HG03432 (cell line): ENCODE measurements at regions not wholly inside any gene's neighbourhood (a gene's known extent, or its start where the extent isn't known, plus 50 kb on each side); places are given as distances from the start of the nearest gene placed in this dataset.
A peak's percentile ranks its signal among the peaks of the same experiment; 100 is the strongest.

Experiments used
- ATAC-seq: cut with Tn5 transposase; IDR thresholded peaks from one replicate; pipeline ENCODE4 v1.9.1; 2021; ENCODE audit warnings: mild to moderate bottlenecking, moderate library complexity; ENCODE audit not compliant: unreplicated experiment

DNA sequence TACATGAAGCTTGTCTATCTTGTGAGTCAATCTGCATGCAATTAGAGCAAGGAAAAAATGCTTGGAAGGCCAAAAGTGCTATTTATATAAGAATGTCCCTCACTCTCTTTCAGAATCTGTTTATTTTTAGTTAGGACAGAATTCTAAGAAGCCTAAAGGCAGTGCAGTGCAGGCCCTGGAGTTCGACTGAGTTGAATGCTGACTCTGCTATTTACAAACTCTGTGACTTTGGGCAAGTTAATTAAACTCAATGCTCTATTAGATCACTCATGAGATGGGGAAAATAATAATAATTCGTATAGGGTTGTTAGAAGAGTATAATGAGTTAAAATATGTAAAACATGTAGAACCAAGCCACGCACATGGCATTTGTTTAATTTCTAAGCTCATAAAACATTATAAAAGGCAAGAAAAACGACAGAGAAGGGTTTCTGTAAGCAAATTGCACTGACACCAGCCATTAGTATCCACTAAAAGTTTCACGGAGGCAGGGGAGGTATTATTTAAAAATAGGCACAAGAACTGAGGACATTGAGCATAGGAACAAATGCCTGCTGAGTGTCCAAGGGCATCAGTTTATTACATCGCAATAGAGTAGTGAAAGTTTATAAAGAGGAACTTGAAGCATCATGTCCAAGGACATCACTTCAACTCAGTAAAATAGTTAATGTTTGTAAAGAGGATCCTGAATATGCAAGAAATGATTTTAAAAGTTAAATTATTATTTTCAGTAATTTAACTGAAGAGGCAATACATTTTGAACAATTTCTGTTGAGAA, 115.0 kb upstream of the INPP4B start:
- no peak for ATAC-seq

GRCh38 chr4:142961866-142962265, 115.8 kb upstream of the INPP4B start:
- ATAC-seq, result peak; percentile 80

DNA sequence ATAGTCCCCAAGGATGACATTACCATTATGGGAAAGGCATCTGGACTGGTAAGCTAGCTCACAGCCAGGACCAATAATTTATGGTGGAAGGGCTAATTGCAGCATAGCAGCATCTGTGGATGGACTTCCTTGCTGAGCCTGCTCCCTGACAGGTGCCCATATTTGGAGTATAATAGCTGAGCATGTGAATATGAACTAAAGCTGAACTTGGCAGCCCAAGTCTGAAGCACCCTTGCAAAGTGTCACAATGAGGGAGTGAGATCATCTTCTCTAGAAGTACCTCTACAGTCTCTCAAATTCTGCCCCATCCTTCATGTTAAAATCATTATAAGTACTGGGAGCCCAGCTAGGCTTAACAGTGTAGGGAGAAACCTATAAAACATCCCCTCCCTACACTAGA, 128.2 kb upstream of the INPP4B start:
- ATAC-seq, result no peak

DNA sequence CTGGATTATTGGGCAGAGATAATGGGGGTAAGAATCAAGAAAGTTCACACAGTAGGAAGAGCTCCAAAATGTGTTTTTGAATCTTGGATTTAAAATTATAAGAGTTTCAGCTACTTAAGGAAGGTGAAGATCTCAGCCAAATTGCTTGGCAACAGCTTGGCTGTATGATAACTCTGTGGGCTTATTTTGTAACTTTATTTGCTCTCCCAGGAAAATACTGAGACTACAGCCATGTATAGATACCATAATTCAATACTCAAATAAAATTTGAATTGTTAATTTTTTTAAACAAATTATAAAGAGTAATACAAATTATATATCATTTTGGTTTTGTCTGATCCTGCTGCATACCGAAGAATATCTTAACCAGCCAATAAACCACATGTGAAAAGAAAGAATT, 129.5 kb upstream of the INPP4B start:
- no peak for ATAC-seq

DNA sequence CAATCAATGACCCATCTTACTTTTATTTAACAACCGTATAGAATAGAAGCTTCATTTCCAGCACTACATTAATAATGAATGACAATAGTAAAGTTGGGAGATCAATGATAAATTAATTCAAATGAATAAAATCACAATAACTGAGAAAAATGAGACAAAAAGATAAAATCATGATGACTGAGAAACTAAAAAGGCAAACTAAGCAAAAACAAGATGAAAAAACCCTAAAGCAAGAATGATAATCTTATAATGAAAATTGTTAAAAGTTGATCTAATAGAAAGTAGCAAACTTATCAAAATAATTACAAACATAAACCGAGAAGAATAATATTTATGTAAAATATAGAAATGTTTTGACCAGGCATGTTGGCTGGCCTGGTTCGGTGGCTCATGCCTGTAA, 130.4 kb upstream of the INPP4B start:
- no peak for ATAC-seq

DNA sequence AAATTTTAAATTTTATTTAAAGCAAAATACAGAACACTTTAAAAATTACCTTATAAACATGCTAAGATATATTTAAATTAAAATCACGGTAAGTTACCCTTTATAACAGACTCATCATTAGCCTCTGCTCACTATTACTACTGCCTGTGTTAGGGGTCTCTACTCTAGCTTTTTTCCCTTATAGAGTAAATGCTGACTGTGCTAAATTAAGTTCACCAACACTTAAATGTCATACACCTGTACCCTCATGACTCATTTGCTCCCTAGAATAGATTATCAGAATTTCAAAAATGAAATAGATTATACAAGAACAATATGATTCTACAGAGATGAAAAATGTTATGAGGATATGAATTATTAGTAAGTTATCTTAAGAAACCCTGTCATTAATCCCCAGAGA, 131.1 kb upstream of the INPP4B start:
- no peak for ATAC-seq

GRCh38 chr4:142983065-142983464, 137.0 kb upstream of the INPP4B start:
- no peak for ATAC-seq

DNA sequence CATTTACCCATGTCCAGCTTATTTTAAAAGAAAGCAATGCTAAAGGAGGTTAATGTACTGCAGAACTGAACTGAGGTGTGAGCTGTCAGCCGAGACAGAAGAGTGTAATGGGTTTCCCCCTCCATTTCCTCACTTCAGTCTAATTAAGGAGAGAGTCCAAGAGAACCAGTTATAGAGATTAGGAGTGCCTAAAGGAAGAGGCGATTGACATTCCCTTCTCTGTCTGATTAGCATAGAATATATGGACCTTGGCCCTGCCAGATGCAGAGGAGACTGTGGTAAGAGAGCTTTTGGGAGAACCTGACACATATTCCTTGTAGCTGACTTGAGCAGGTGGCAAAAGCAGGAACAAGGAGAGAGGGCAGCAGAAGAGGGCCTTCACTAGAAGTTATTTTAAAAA, 137.5 kb upstream of the INPP4B start:
- ATAC-seq, result no peak

- no peak for ATAC-seq
Measured at GRCh38 chr4:142984871-142985585, 138.9 kb upstream of the INPP4B start.

DNA sequence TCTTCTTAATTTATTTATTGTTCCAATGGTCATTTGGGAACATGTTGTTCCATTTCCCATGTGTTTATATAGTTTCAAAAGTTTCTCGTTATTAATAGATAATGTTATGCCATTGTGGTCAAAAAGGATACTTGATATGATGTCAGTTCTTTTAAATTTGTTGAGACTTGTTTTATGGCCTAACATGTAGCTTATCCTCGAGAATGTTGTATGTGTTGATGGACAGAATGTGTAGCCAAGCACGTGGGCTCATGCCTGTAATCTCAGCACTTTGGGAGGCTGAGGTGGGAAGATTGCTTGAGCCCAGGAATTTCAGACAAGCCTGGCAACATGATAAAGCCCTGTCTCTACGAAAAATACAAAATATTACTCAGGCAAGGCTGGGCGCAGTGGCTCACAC, 168.5 kb upstream of the USP38 start:
- ATAC-seq, result no peak

DNA sequence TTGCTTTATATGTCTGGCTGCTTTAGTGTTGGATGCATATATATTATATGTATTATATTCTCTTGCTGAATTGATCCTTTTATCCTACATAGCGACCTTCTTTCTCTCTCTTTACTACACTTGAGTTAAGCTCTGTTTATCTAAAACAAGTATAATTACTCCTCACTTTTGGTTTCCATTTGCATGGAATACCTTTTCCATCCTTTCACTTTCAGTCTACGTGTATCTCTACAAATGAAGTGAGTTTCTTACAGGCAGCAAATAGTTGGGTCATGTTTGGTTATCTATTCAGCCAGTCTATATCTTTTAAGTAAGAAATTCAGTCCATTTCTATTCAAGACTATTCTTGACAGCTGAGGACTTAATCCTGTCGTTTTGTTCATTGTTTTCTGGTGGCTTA, 167.5 kb upstream of the USP38 start:
- ATAC-seq, result no peak

DNA sequence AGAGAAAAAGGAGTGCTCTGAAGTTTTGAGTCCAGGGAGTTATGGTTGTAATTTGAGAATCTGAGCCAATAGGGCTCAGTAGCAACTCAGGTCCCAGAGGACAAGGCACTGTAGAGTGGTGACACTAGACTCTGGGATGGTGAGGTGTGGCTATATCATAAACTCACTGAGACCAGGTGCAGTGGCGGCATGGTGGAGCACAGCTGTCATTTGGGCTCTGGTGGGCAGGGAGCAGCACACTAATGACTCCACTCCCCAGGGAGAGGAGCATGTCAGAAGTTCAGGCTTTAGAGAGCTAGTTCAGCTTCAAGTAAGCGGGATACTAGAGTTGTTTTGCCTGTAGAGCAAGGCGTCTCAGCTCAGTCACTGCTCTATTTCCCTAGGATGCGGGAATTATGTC, 165.4 kb upstream of the USP38 start:
- ATAC-seq, result no peak

DNA sequence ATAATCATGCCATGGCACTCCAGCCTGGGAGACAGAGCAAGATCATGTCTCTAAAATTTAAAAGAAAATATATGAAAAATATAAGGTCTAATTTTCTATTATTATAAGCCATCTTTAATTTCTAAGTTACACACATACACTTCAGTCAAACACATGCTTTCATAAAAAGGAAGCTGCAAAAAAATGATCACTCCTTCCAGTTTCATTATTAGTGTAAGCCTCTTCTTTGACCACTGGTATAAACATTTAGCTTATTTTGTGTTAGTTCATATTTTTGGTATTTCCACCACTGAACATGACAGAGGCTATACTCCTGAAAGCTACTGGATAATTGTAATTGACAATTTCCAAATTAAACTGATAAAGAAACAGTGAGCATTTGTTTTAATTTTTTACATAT, 163.3 kb upstream of the USP38 start:
- peak; percentile 79 for ATAC-seq

- peak; percentile 27 for ATAC-seq
Measured at GRCh38 chr4:143023239-143023918, 161.3 kb upstream of the USP38 start.

GRCh38 chr4:143025081-143025704, 159.5 kb upstream of the USP38 start:
- peak; percentile 57 for ATAC-seq

GRCh38 chr4:143026459-143027170, 158.1 kb upstream of the USP38 start:
- ATAC-seq, result no peak

DNA sequence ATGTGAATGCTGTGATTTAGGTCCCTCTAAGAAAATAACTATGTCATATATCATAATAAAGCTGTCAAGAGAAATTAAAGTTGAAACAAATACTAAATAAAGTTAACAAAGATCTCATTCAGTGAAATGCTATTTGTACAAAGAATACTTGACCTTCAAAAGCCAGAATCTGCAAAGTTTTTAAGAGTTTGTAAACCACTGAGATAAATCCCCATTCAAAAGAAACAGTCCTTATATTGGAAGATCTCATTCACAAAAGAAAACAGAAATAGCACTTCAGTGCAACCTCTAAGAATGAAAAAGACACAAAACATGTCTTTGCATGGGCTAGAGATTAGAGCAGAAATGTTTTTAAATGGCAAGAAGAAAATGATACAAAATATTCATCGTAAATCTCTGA, 149.1 kb upstream of the USP38 start:
- no peak for ATAC-seq

GRCh38 chr4:143036443-143036842, 148.3 kb upstream of the USP38 start:
- no peak for ATAC-seq

- ATAC-seq, result no peak
Measured at GRCh38 chr4:143046454-143046853, 138.3 kb upstream of the USP38 start.

DNA sequence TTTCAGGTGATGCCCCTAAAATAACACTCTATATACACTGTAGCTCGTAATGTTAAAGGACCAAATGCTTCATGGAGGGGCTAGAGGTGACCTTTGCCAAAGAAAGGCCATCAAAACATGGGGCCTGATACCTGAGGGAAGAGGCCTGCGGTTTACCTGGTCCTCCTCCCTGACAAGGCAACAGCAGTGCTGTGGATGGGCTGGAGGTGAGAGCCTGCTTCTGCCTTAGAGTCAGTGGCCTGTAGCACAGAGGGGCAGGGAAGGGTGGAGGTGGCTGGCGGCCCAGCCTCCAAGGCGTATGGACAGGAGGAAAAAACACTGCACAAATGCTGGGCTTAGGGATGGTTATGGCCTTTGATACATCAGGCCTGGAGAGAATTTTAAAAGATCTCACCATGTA, 137.8 kb upstream of the USP38 start:
- no peak for ATAC-seq

DNA sequence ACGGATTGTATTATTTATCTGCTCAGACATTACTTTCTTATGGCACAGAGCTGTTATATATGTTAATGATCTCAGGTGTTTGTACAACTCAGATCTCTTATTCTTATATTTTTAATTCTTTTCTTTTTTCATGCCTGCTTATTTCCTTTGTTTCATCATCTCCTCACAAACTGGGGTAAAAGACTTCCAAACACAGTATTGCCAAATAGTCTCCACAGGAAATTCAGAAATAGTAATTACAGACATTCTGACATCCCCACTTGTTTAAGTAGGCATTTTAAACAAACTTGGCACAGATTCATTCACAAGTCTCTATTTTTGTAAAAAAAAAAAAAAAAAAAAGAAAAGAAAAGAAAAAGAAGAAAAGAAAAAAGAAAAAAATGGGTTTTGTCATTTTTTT, 129.7 kb upstream of the USP38 start:
- ATAC-seq, result no peak
